ENCODE measurements at regions not wholly inside any gene's neighbourhood (a gene's known extent, or its start where the extent isn't known, plus 50 kb on each side); places are given as distances from the start of the nearest gene placed in this dataset.

DNA sequence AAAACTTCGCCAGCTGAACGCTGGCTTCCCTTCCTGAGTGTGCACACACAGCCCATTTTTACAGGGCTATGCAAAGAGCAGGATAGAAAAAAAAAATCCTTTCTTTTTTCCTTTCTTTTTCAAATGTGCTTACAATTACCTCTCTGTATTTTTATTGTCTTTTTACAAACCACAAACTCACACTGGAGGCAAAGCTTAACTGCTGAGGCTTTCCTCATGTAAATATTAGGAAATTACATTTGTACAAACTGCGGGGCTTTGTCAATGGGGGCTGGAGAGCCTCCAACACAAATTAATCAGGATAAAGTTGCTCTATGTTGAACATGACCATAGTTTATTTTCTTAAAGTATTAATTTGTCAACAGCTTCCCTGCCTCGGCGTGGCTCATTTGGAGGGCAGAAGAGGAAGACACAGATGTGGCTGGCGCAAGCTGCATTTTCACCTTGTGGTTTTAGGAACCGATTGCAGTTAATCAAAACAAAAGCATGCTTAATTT lies 411.7 kb upstream of the MKI67 start:
- TF ChIP-seq, protein P1, sequence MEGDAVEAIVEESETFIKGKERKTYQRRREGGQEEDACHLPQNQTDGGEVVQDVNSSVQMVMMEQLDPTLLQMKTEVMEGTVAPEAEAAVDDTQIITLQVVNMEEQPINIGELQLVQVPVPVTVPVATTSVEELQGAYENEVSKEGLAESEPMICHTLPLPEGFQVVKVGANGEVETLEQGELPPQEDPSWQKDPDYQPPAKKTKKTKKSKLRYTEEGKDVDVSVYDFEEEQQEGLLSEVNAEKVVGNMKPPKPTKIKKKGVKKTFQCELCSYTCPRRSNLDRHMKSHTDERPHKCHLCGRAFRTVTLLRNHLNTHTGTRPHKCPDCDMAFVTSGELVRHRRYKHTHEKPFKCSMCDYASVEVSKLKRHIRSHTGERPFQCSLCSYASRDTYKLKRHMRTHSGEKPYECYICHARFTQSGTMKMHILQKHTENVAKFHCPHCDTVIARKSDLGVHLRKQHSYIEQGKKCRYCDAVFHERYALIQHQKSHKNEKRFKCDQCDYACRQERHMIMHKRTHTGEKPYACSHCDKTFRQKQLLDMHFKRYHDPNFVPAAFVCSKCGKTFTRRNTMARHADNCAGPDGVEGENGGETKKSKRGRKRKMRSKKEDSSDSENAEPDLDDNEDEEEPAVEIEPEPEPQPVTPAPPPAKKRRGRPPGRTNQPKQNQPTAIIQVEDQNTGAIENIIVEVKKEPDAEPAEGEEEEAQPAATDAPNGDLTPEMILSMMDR (IDR thresholded peaks at IDR 0.05; ENCODE audit: poor library complexity, severe bottlenecking) = no peak
- TF ChIP-seq EZH2 (IDR thresholded peaks at IDR 0.05; ENCODE audit: borderline replicate concordance, insufficient read depth, low read length, poor library complexity, severe bottlenecking) = no peak
- no peak for TF ChIP-seq POLR2AphosphoS5 (IDR thresholded peaks at IDR 0.05)
- TF ChIP-seq RAD21 (conservative IDR thresholded peaks at IDR 0.05) = no peak
- TF ChIP-seq, protein P2, sequence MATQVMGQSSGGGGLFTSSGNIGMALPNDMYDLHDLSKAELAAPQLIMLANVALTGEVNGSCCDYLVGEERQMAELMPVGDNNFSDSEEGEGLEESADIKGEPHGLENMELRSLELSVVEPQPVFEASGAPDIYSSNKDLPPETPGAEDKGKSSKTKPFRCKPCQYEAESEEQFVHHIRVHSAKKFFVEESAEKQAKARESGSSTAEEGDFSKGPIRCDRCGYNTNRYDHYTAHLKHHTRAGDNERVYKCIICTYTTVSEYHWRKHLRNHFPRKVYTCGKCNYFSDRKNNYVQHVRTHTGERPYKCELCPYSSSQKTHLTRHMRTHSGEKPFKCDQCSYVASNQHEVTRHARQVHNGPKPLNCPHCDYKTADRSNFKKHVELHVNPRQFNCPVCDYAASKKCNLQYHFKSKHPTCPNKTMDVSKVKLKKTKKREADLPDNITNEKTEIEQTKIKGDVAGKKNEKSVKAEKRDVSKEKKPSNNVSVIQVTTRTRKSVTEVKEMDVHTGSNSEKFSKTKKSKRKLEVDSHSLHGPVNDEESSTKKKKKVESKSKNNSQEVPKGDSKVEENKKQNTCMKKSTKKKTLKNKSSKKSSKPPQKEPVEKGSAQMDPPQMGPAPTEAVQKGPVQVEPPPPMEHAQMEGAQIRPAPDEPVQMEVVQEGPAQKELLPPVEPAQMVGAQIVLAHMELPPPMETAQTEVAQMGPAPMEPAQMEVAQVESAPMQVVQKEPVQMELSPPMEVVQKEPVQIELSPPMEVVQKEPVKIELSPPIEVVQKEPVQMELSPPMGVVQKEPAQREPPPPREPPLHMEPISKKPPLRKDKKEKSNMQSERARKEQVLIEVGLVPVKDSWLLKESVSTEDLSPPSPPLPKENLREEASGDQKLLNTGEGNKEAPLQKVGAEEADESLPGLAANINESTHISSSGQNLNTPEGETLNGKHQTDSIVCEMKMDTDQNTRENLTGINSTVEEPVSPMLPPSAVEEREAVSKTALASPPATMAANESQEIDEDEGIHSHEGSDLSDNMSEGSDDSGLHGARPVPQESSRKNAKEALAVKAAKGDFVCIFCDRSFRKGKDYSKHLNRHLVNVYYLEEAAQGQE (IDR thresholded peaks at IDR 0.05; ENCODE audit: borderline replicate concordance) = no peak
- no peak for TF ChIP-seq SMC3 (conservative IDR thresholded peaks at IDR 0.05; ENCODE audit: poor library complexity)
